VCaP (cell line): ENCODE measurements at regions not wholly inside any gene's neighbourhood (a gene's known extent, or its start where the extent isn't known, plus 50 kb on each side); places are given as distances from the start of the nearest gene placed in this dataset.

Source experiments
- H3K27ac ChIP-seq: fragments of 450-650 bp; 2 replicates; pipeline ENCODE4 v1.5.1; 2017
- TF ChIP-seq, protein P1 (sequence below): fragments of 450-650 bp; conservative IDR thresholded peaks from 2 replicates; pipeline ENCODE4 v1.5.1; 2017; ENCODE audit warnings: mild to moderate bottlenecking, moderate library complexity

DNA sequence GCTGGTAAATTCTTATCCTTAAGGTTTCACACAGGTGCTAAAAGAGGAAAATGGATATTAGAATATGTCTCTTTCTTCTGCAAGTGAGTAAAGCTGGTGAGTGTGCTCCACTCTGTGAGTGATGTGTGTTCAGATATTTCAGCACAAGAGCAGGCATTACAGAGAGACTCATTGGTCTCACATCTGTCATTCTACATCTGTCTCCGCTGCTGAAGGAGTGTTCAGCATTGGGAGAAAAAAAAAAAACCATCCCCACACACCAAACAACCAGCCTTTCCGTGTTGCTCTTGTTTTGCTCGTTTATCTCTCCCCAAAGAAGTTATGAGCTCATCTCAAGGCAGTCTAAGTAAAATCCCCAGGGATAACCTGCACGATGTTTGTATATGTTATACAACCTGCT, 283.9 kb upstream of the SPHKAP start:
- no peak overlapping the region for H3K27ac ChIP-seq
- TF ChIP-seq, protein P1, sequence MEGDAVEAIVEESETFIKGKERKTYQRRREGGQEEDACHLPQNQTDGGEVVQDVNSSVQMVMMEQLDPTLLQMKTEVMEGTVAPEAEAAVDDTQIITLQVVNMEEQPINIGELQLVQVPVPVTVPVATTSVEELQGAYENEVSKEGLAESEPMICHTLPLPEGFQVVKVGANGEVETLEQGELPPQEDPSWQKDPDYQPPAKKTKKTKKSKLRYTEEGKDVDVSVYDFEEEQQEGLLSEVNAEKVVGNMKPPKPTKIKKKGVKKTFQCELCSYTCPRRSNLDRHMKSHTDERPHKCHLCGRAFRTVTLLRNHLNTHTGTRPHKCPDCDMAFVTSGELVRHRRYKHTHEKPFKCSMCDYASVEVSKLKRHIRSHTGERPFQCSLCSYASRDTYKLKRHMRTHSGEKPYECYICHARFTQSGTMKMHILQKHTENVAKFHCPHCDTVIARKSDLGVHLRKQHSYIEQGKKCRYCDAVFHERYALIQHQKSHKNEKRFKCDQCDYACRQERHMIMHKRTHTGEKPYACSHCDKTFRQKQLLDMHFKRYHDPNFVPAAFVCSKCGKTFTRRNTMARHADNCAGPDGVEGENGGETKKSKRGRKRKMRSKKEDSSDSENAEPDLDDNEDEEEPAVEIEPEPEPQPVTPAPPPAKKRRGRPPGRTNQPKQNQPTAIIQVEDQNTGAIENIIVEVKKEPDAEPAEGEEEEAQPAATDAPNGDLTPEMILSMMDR, result no peak

DNA sequence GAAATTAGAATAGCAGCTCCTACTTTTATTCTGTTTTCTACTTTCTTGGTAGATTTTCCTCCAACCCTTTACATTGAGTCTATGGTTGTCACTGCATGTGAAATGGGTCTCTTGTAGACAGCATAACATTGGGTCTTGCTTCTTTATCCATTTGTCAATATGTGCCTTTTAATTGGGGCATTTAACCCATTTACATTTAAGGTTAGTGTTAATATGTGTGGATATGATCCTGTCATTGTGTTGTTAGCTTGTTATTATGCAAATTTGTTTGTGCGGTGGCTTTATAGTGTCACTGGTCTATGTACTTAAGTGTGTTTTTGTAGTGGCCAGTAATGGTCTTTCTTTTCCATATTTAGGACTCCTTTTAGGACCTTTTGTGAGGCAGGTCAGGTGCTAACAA, 276.9 kb upstream of the SPHKAP start:
- H3K27ac ChIP-seq, result no peak overlapping the region
- TF ChIP-seq, protein P1, result no peak

DNA sequence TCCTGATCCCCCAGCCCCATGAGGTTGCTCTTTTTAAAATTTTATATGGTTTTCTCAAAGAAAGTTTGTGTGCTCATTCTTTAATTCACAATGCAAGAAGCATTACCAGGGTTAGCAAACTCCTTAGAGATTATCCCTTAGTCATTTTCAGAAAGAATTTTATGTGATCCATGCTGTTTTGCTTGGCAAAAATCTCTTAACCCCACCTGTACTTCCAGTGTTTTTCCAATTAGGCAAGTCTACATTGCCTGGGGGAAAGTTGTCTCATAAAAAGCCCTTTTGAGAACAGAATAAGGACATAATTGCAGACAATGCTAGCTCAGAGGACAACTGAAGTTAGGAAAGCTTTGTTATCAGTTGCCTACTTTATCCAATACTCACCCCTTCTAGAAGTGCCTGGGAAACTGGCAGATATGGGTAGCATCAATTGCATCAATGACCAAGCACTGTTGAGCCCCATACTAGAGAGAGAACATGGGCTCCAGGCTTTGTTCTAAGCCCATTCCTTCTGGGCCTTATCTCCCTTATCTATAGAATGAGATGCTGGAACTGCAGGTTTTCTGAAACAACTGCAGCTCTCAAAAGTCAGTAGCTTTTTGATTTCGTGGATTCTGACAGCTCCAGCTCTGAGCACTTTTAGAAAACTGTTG, 265.9 kb upstream of the SPHKAP start:
- TF ChIP-seq, protein P1, result no peak
- no peak overlapping the region for H3K27ac ChIP-seq

DNA sequence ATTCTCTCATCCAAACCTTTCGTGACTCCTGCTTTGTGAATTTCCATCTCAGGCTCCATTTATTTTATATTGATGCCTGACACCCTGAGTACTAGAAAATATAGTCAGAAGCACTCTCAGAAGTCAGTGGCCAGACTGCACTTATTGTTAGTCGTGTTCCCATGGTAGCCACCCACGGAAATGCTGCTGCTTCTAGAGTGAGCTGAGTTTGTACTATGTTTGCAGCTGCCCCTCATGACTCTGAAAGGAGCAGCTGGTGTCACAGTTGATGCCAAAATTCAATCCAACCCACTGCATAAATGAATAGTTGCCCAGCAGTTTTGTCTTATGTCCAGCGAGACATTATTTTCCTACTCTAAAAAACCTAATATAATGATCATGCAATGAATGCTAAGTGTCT, 265.2 kb upstream of the SPHKAP start:
- TF ChIP-seq, protein P1, result no peak

DNA sequence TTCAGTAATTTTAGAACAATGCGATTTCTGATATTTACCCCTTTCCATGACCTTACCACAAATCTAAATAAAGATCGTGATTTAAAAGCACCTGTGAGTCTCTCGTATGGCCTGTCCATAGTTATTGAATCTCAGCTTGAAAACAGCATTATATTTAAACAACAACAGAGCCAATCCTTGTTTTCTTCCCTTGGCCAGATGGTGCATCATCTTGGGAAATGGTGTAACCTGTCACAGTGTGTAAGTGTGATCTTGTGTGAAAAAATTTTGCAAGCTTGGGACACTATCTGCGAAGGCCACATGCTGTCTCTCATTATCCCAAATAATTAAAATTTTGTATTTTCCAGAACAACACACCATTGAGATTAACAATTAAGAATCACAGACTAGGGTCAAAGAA, 262.7 kb upstream of the SPHKAP start:
- TF ChIP-seq, protein P1, result no peak

More for the DNA sequence above, 265.2 kb upstream of the SPHKAP start:
- no peak overlapping the region for H3K27ac ChIP-seq

DNA sequence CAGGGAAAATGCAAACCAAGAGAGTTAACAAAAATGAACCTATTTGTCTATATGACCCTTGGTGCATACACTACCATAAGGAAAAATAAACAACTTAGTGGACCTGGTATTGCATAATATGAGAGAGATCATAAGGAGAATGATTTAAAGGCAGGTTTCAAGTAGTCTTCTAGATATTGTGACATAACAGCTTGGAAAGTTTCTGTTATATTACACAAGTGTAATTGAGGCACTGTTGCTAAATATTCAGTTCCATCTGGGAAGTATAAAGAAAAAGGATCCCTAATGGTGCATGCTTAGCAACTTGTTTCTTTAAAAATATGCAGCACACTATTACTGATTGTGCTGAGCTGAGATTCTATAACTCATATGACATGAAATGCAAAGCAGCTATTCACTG, 252.2 kb upstream of the SPHKAP start:
- no peak overlapping the region for H3K27ac ChIP-seq
- TF ChIP-seq, protein P1, result no peak

More for the DNA sequence above, 262.7 kb upstream of the SPHKAP start:
- no peak overlapping the region for H3K27ac ChIP-seq

DNA sequence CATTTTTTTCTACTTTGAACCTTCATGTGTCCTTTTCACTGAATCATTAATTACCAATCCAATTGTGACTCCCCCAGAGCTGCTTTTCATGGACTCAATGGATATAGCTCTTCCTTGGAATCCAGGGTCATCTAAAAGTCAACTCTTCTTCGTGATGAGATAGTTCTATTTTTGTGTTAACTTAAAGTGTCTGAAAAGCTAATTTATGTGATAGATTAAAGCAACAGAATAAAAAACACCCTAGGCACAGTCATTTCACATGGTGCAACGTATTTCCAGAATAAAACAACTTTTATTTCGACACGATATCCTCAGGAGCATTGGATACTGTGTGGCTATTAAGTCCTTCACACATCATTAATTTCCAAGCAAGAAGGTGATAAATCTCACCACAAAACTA, 250.6 kb upstream of the SPHKAP start:
- no peak overlapping the region for H3K27ac ChIP-seq
- TF ChIP-seq, protein P1, result no peak
